GM11168 (cell line): ENCODE measurements at regions not wholly inside any gene's neighbourhood (a gene's known extent, or its start where the extent isn't known, plus 50 kb on each side); places are given as distances from the start of the nearest gene placed in this dataset.

Source experiments
- in situ Hi-C: fragments of 300-500 bp; cut with MboI; formaldehyde crosslinking; loops from one replicate; pipeline ENCODE4 v1.12.0; 2022; ENCODE audit warnings: low sequenced_read_pairs; ENCODE audit not compliant: unreplicated experiment

GRCh38 chr1:30639881-30640452, 83.4 kb downstream of the MATN1 start:
- in situ Hi-C loops: no loop called here

- in situ Hi-C loops: no loop called here
Observed at GRCh38 chr1:30638811-30639210, 84.6 kb downstream of the MATN1 start.

GRCh38 chr1:30638086-30638485, 85.3 kb downstream of the MATN1 start:
- in situ Hi-C loops: no loop called here

- in situ Hi-C loops: no loop called here
Observed at GRCh38 chr1:30637183-30637980, 86.0 kb downstream of the MATN1 start.

GRCh38 chr1:30636621-30637020, 86.8 kb downstream of the MATN1 start:
- in situ Hi-C loops: no loop called here

- in situ Hi-C loops: no loop called here
Observed at GRCh38 chr1:30635391-30635975, 87.9 kb downstream of the MATN1 start.

- in situ Hi-C loops: no loop called here
Observed at GRCh38 chr1:30634507-30634906, 88.9 kb downstream of the MATN1 start.

GRCh38 chr1:30633294-30633693, 90.1 kb downstream of the MATN1 start:
- in situ Hi-C loops: no loop called here

- in situ Hi-C loops: no loop called here
Observed at GRCh38 chr1:30632481-30632880, 90.9 kb downstream of the MATN1 start.

- in situ Hi-C loops: no loop called here
Observed at GRCh38 chr1:30631700-30632099, 91.7 kb downstream of the MATN1 start.

GRCh38 chr1:30629501-30629900, 93.9 kb downstream of the MATN1 start:
- in situ Hi-C loops: no loop called here

- in situ Hi-C loops: no loop called here
Observed at GRCh38 chr1:30627994-30628393, 95.4 kb downstream of the MATN1 start.

GRCh38 chr1:30627206-30627605, 96.2 kb downstream of the MATN1 start:
- in situ Hi-C loops: no loop called here

GRCh38 chr1:30623431-30623830, 100.0 kb downstream of the MATN1 start:
- in situ Hi-C loops: no loop called here

GRCh38 chr1:30619619-30620018, 103.8 kb downstream of the MATN1 start:
- in situ Hi-C loops: no loop called here

GRCh38 chr1:30618335-30618747, 105.0 kb downstream of the MATN1 start:
- in situ Hi-C loops: no loop called here

GRCh38 chr1:30616759-30617158, 106.6 kb downstream of the MATN1 start:
- in situ Hi-C loops: no loop called here

GRCh38 chr1:30615816-30616590, 107.4 kb downstream of the MATN1 start:
- in situ Hi-C loops: no loop called here

GRCh38 chr1:30615076-30615795, 108.1 kb downstream of the MATN1 start:
- in situ Hi-C loops: no loop called here

- in situ Hi-C loops: no loop called here
Observed at GRCh38 chr1:30613188-30613587, 110.2 kb downstream of the MATN1 start.
